Fibroblast of the aortic adventitia (primary cell): ENCODE measurements at regions not wholly inside any gene's neighbourhood (a gene's known extent, or its start where the extent isn't known, plus 50 kb on each side); places are given as distances from the start of the nearest gene placed in this dataset.

ENCODE experiments used
- DNase-seq: peaks from one replicate; pipeline ENCODE4 v3.0.0-alpha.2; 2010; ENCODE audit warnings: low read depth
- H3K4me3 ChIP-seq: 2 replicates; pipeline ENCODE4 v1.5.1; 2011; ENCODE audit warnings: low read depth, mild to moderate bottlenecking, control low read depth, low read length, moderate library complexity
- TF ChIP-seq, protein P1 (sequence below): IDR thresholded peaks from 2 replicates; pipeline ENCODE4 v1.5.1; 2011; ENCODE audit warnings: mild to moderate bottlenecking, low read length, control low read depth, inconsistent platforms; ENCODE audit not compliant: insufficient read depth

DNA sequence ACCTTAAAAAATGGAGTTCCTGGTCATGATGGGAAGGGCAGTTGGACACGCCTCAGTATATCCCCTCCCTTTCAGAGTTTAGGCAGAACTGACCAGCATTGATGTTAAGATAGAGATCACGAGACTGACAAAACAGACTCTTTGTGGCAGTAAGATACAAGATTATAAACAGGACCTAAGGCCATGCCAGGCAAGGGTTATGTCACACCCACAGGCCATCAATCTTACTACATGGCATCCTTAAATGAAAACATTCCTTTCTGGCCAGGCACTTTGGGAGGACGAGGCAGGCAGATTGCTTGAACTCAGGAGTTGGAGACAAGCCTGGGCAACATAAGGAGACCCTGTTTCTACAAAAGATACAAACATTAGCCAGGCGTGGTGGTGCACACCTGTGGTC is 129.3 kb upstream of the MLN start:
- DNase-seq: no peak
- TF ChIP-seq, protein P1, sequence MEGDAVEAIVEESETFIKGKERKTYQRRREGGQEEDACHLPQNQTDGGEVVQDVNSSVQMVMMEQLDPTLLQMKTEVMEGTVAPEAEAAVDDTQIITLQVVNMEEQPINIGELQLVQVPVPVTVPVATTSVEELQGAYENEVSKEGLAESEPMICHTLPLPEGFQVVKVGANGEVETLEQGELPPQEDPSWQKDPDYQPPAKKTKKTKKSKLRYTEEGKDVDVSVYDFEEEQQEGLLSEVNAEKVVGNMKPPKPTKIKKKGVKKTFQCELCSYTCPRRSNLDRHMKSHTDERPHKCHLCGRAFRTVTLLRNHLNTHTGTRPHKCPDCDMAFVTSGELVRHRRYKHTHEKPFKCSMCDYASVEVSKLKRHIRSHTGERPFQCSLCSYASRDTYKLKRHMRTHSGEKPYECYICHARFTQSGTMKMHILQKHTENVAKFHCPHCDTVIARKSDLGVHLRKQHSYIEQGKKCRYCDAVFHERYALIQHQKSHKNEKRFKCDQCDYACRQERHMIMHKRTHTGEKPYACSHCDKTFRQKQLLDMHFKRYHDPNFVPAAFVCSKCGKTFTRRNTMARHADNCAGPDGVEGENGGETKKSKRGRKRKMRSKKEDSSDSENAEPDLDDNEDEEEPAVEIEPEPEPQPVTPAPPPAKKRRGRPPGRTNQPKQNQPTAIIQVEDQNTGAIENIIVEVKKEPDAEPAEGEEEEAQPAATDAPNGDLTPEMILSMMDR: no peak

DNA sequence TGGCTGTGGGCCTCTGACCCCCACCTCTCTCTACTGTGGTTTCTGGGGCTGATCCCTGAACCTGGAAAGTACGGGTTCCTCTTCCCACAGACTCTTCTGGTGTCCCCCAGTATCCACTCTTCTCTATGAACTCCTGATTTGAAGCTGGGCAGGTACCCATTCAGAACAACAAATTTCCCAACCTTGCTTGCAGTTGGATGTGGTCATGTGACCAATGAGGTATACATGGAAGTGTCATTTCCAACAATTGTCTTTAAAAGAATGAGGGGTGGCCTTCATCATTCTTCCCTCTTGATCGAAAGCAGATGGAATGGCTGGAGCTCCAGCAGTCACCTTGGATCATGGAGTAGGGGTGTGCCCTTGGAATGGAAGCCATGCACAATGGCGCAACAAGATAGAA is 128.0 kb upstream of the MLN start:
- TF ChIP-seq, protein P1: no peak

More for the DNA sequence above, 129.3 kb upstream of the MLN start:
- H3K4me3 ChIP-seq: no peak overlapping the region

DNA sequence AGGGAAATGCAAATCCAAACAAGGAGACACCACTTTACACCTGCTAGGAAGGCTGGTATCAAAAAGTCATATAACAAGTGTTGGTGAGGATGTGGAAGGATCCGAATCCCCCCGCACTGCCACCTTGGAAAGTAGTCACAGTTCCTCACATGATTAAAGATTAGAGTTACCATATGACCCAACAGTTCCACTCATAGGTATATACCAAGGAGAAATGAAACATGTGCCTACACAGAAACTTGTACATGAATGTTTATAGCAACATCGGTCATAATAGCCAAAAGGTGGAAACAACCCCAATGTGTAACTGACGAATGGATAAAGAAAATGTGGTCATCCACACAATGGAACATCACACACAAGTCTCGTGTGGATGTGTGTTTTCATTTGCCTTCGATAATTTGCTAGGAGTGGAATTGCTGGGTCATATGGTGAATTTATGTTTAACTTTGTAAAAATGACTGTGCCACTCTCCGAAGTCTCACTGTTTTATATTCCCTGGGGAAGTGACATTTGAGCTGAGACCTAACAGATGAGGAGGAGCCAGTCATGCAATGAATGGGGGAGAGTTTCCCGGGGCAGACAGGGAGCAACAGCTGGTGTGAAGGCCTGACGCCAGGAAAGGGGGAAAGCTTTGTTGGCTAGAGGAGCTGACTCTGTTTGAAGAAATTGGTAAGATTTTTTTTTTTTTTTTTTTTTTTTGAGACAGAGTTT is 125.9 kb upstream of the MLN start:
- TF ChIP-seq, protein P1: no peak
- H3K4me3 ChIP-seq: no peak overlapping the region
- no peak for DNase-seq

More for the DNA sequence above, 128.0 kb upstream of the MLN start:
- no peak for DNase-seq
- H3K4me3 ChIP-seq: no peak overlapping the region

DNA sequence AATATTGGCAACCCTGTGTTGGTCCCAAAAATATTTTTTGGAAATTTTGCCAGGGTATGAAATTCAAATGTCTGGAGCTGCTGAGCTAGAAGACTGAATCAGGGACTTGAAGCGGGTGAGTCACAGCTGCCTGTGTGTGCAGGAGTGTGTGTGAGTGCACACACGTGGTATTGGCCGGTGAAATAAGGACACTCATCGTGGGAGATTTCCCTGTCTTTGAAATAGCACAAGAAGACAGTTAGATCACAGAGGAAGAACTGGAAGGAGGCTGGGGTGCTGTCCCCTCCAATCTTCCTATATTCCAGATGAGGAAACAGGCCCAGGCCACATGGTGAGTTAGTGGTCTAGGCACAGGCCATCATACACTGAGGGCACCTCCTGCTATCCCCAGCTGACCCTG is 123.8 kb upstream of the MLN start:
- DNase-seq: peak; percentile 16
- no peak overlapping the region for H3K4me3 ChIP-seq
- TF ChIP-seq, protein P1: no peak

DNA sequence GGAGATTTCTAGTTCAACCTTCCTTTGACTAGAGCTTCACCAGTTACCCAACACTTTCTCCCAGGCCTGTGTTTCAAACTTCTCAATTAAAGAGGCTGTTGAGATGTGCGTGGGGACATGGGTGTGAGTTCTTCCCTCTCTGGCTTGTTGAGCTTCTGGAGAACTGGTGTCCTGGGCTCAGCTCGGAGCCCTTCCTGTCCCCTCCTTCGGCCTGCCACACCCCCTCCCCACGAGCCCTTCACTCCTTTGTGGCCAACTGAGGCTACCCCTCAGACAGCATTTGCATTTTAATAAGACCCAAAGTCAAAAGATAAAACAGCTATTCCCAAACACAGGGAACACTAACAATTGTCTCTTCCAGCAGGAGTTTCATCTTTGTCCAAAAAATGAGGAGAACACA is 123.3 kb upstream of the MLN start:
- no peak overlapping the region for H3K4me3 ChIP-seq
- no peak for DNase-seq
- TF ChIP-seq, protein P1: no peak

DNA sequence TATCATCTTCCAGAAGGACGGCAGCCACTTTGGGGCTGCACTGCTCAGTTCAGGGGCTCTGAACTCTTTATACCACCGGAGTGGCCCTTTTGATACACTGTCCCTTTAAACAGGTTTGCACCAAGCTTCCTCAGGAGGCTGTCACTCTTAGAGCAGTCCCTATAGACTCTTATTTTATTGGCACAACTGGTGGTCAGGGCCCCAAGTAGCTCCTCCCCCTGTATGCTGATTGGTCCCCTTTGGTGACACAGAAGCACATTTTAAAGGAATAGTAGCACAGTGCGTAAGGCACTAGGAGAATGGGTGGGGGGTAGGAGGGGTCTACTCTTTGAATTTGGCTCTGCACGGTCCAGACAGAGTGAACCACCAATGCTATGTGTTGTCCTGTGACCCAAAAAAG is 122.6 kb upstream of the MLN start:
- no peak overlapping the region for H3K4me3 ChIP-seq
- DNase-seq: no peak
- TF ChIP-seq, protein P1: no peak

DNA sequence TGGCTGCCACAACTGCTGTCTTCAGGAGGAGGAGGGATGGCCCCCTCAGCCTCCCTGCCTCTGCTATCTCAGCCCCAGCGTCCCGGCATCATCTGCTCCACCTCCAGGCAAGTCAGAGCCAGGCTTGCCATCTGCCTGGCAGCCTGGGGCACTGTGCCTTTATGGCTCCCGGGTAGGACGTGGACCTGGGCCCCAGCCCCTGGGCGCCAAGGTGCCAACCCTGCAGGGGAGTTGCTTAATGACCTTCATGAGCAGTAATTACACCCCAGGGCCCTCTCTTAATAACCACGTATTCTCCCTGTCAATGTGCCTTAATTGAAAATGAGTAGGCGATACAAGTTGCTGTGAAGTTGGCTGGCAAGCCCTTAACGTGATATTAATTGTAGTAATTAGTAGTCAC is 122.1 kb upstream of the MLN start:
- no peak overlapping the region for H3K4me3 ChIP-seq
- no peak for DNase-seq
- TF ChIP-seq, protein P1: no peak
